ENCODE measurements at regions not wholly inside any gene's neighbourhood (a gene's known extent, or its start where the extent isn't known, plus 50 kb on each side); places are given as distances from the start of the nearest gene placed in this dataset.
A peak's percentile ranks its signal among the peaks of the same experiment; 100 is the strongest.
"Not testable (repeated sequence)": the region's sequence is repeated elsewhere in the genome, so short reads cannot be mapped to it uniquely, and the experiment has no call there.

- DNase-seq (ENCODE audit: low read depth), result no peak
Measured at GRCh38 chr5:18461766-18462165, 827.5 kb downstream of the TAF11L14 start.

- peak; percentile 72 for DNase-seq (ENCODE audit: low read depth)
Measured at GRCh38 chr5:18465833-18466681, 831.8 kb downstream of the TAF11L14 start.

- no peak for DNase-seq (ENCODE audit: low read depth)
Measured at GRCh38 chr5:18466731-18467130, 832.5 kb downstream of the TAF11L14 start.

GRCh38 chr5:18471791-18472190 is 837.5 kb downstream of the TAF11L14 start:
- not testable (repeated sequence) for DNase-seq (ENCODE audit: low read depth)

GRCh38 chr5:18483451-18483850 is 849.2 kb downstream of the TAF11L14 start:
- peak; percentile 27 for DNase-seq (ENCODE audit: low read depth)

GRCh38 chr5:18487928-18488480 is 853.7 kb downstream of the TAF11L14 start:
- DNase-seq (ENCODE audit: low read depth), result no peak

GRCh38 chr5:18489703-18490102 is 855.4 kb downstream of the TAF11L14 start:
- DNase-seq (ENCODE audit: low read depth), result no peak

GRCh38 chr5:18491349-18491748 is 857.1 kb downstream of the TAF11L14 start:
- DNase-seq (ENCODE audit: low read depth), result no peak

GRCh38 chr5:18495157-18495556 is 860.9 kb downstream of the TAF11L14 start:
- no peak for DNase-seq (ENCODE audit: low read depth)

GRCh38 chr5:18496041-18496440 is 861.8 kb downstream of the TAF11L14 start:
- no peak for DNase-seq (ENCODE audit: low read depth)

- DNase-seq (ENCODE audit: low read depth), result no peak
Measured at GRCh38 chr5:18497089-18497488, 862.8 kb downstream of the TAF11L14 start.

- DNase-seq (ENCODE audit: low read depth), result no peak
Measured at GRCh38 chr5:18503797-18504328, 869.6 kb downstream of the TAF11L14 start.

GRCh38 chr5:18507114-18507513 is 872.9 kb downstream of the TAF11L14 start:
- DNase-seq (ENCODE audit: low read depth), result no peak

GRCh38 chr5:18517641-18518380 is 883.6 kb downstream of the TAF11L14 start:
- DNase-seq (ENCODE audit: low read depth), result no peak

- DNase-seq (ENCODE audit: low read depth), result no peak
Measured at GRCh38 chr5:18523380-18523779, 889.1 kb downstream of the TAF11L14 start.

- DNase-seq (ENCODE audit: low read depth), result no peak
Measured at GRCh38 chr5:18526792-18527405, 892.6 kb downstream of the TAF11L14 start.

GRCh38 chr5:18533137-18533536 is 898.9 kb downstream of the TAF11L14 start:
- no peak for DNase-seq (ENCODE audit: low read depth)

GRCh38 chr5:18534119-18534518 is 899.9 kb downstream of the TAF11L14 start:
- no peak for DNase-seq (ENCODE audit: low read depth)

- DNase-seq (ENCODE audit: low read depth), result not testable (repeated sequence)
Measured at GRCh38 chr5:18535753-18536152, 901.5 kb downstream of the TAF11L14 start.

- DNase-seq (ENCODE audit: low read depth), result no peak
Measured at GRCh38 chr5:18544421-18544820, 910.2 kb downstream of the TAF11L14 start.

GRCh38 chr5:18546591-18546990 is 912.3 kb downstream of the TAF11L14 start:
- DNase-seq (ENCODE audit: low read depth), result no peak

GRCh38 chr5:18551716-18552115 is 917.5 kb downstream of the TAF11L14 start:
- DNase-seq (ENCODE audit: low read depth), result no peak

All from HS-27A (cell line).